Skeletal muscle tissue (tissue), 3 donors: ENCODE measurements at regions not wholly inside any gene's neighbourhood (a gene's known extent, or its start where the extent isn't known, plus 50 kb on each side); places are given as distances from the start of the nearest gene placed in this dataset.

Source experiments
- H3K27ac ChIP-seq: one replicate; pipeline ENCODE4 v1.7.0; 2013; ENCODE audit warnings: mild to moderate bottlenecking, low read depth, low read length, inconsistent platforms
- H3K27me3 ChIP-seq, 3 donors: one replicate each; pipeline ENCODE4 v1.7.0; 2013; ENCODE audit warnings: low read length in 3 of 3; ENCODE audit not compliant: control insufficient read depth in 3 of 3, insufficient read depth in 3 of 3
- H3K36me3 ChIP-seq, 3 donors: one replicate each; pipeline ENCODE4 v1.7.0; 2013; ENCODE audit warnings: low read length in 3 of 3; ENCODE audit not compliant: control insufficient read depth in 3 of 3, insufficient read depth in 3 of 3
- H3K4me1 ChIP-seq, 3 donors: one replicate each; pipeline ENCODE4 v1.7.0; 2013; ENCODE audit warnings: low read length in 3 of 3, mild to moderate bottlenecking in 3 of 3; ENCODE audit not compliant: control insufficient read depth in 3 of 3, insufficient read depth in 3 of 3
- H3K4me3 ChIP-seq, 3 donors: one replicate each; pipeline ENCODE4 v1.7.0; 2013; ENCODE audit warnings: low read length in 3 of 3
- H3K9ac ChIP-seq, 3 donors: one replicate each; pipeline ENCODE4 v1.7.0; 2013; ENCODE audit warnings: low read length in 3 of 3, mild to moderate bottlenecking in 3 of 3, moderate library complexity in 2 of 3, low read depth in 1 of 3
- H3K9me3 ChIP-seq, 3 donors: one replicate each; pipeline ENCODE4 v1.7.0; 2013; ENCODE audit warnings: low read length in 3 of 3; ENCODE audit not compliant: control insufficient read depth in 3 of 3
- donor health status: Osteomylitis.

- Histone ChIP-seq H3K27me3 (no peaks in the 10 kb centered on the region), H3K27ac (no peak overlapping the region), H3K4me3 (peak overlapping the region in 1 of 3 donors; percentile 2), H3K9me3 (no peaks in the 10 kb centered on the region), H3K36me3 (no peaks in the 10 kb centered on the region), H3K4me1 (peaks cover 4 to 6% (median 6%) of the 10 kb centered on the region in 3 donors), H3K9ac (peak overlapping the region in 1 of 3 donors; percentile 28)
These were observed 472.3 kb upstream of the CITED2 start for GRCh38 chr6:139846538-139847456.

- Histone ChIP-seq H3K4me3 (no peak overlapping the region), H3K4me1 (peaks cover 4 to 6% (median 6%) of the 10 kb centered on the region in 3 donors), H3K27ac (no peak overlapping the region), H3K9me3 (no peaks in the 10 kb centered on the region), H3K9ac (no peak overlapping the region), H3K27me3 (no peaks in the 10 kb centered on the region), H3K36me3 (no peaks in the 10 kb centered on the region)
These were observed 470.5 kb upstream of the CITED2 start for GRCh38 chr6:139844907-139845306.

GRCh38 chr6:139841794-139842215 lies 467.4 kb upstream of the CITED2 start:
- no peaks in the 10 kb centered on the region for H3K9me3 ChIP-seq
- H3K27ac ChIP-seq = no peak overlapping the region
- peaks cover 0 to 4% (median 3%) of the 10 kb centered on the region in 3 donors for H3K4me1 ChIP-seq
- no peaks in the 10 kb centered on the region for H3K36me3 ChIP-seq
- no peaks in the 10 kb centered on the region for H3K27me3 ChIP-seq
- no peak overlapping the region for H3K4me3 ChIP-seq
- no peak overlapping the region for H3K9ac ChIP-seq

GRCh38 chr6:139839506-139840156 lies 465.2 kb upstream of the CITED2 start:
- Histone ChIP-seq H3K4me1 (no peaks in the 10 kb centered on the region), H3K9me3 (no peaks in the 10 kb centered on the region), H3K36me3 (no peaks in the 10 kb centered on the region), H3K9ac (no peak overlapping the region), H3K27ac (peak overlapping the region; percentile 45), H3K27me3 (no peaks in the 10 kb centered on the region), H3K4me3 (peak overlapping the region in 1 of 3 donors; percentile 19)

GRCh38 chr6:139834232-139834631 lies 459.8 kb upstream of the CITED2 start:
- Histone ChIP-seq H3K27me3 (no peaks in the 10 kb centered on the region), H3K4me1 (peaks cover 3 to 7% (median 4%) of the 10 kb centered on the region in 3 donors), H3K27ac (no peak overlapping the region), H3K9me3 (no peaks in the 10 kb centered on the region), H3K9ac (no peak overlapping the region), H3K36me3 (no peaks in the 10 kb centered on the region), H3K4me3 (no peak overlapping the region)

- Histone ChIP-seq H3K9ac (no peak overlapping the region), H3K36me3 (no peaks in the 10 kb centered on the region), H3K9me3 (no peaks in the 10 kb centered on the region), H3K4me1 (peaks cover 3 to 10% (median 4%) of the 10 kb centered on the region in 3 donors), H3K4me3 (no peak overlapping the region), H3K27me3 (no peaks in the 10 kb centered on the region), H3K27ac (no peak overlapping the region)
These were observed 459.1 kb upstream of the CITED2 start for GRCh38 chr6:139833592-139833991.

GRCh38 chr6:139832493-139833305 lies 458.3 kb upstream of the CITED2 start:
- Histone ChIP-seq H3K36me3 (no peaks in the 10 kb centered on the region), H3K4me3 (no peak overlapping the region), H3K9ac (no peak overlapping the region), H3K4me1 (peaks cover 3 to 12% (median 4%) of the 10 kb centered on the region in 3 donors), H3K27ac (no peak overlapping the region), H3K27me3 (no peaks in the 10 kb centered on the region), H3K9me3 (no peaks in the 10 kb centered on the region)

- Histone ChIP-seq H3K9me3 (no peaks in the 10 kb centered on the region), H3K27me3 (no peaks in the 10 kb centered on the region), H3K36me3 (no peaks in the 10 kb centered on the region), H3K9ac (no peak overlapping the region), H3K27ac (no peak overlapping the region), H3K4me3 (no peak overlapping the region), H3K4me1 (peaks cover 3 to 12% (median 4%) of the 10 kb centered on the region in 3 donors)
These were observed 455.1 kb upstream of the CITED2 start for GRCh38 chr6:139829576-139829975.

GRCh38 chr6:139828751-139829519 lies 454.5 kb upstream of the CITED2 start:
- no peaks in the 10 kb centered on the region for H3K27me3 ChIP-seq
- no peaks in the 10 kb centered on the region for H3K36me3 ChIP-seq
- no peak overlapping the region for H3K4me3 ChIP-seq
- H3K9me3 ChIP-seq = no peaks in the 10 kb centered on the region
- H3K4me1 ChIP-seq = peaks cover 3 to 12% (median 5%) of the 10 kb centered on the region in 3 donors
- no peak overlapping the region for H3K27ac ChIP-seq
- H3K9ac ChIP-seq = no peak overlapping the region
